ENCODE measurements at regions not wholly inside any gene's neighbourhood (a gene's known extent, or its start where the extent isn't known, plus 50 kb on each side); places are given as distances from the start of the nearest gene placed in this dataset.

GRCh38 chr17:34711646-34712045, 132.3 kb downstream of the TMEM132E start:
- no peak for TF ChIP-seq EZH2 (IDR thresholded peaks at IDR 0.05; ENCODE audit: insufficient read depth, poor library complexity, severe bottlenecking)
- TF ChIP-seq EZH2phosphoT487 (IDR thresholded peaks at IDR 0.05; ENCODE audit: insufficient read depth, low read depth), result no peak
